ENCODE measurements at regions not wholly inside any gene's neighbourhood (a gene's known extent, or its start where the extent isn't known, plus 50 kb on each side); places are given as distances from the start of the nearest gene placed in this dataset.
"Not testable (repeated sequence)": the region's sequence is repeated elsewhere in the genome, so short reads cannot be mapped to it uniquely, and the experiment has no call there.

DNA sequence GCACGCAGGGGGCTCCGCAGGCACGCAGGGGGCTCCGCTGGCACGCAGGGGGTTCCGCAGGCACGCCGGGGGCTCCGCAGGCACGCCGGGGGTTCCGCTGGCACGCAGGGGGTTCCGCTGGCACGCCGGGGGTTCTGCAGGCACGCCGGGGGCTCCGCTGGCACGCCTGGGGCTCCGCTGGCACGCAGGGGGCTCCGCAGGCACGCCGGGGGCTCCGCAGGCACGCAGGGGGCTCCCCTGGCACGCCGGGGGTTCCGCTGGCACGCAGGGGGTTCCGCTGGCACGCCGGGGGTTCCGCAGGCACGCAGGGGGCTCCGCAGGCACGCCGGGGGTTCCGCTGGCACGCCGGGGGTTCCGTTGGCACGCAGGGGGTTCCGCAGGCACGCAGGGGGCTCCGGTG, 138.8 kb upstream of the ALKAL2 start:
- peaks cover 19% of the 10 kb centered on the region for H3K4me1 Mint-ChIP-seq (ENCODE audit: low read depth)
- intact Hi-C loops (cut with micrococcal nuclease); DNase-seq; H3K27me3 Mint-ChIP-seq (ENCODE audit: low read depth); H3K4me3 Mint-ChIP-seq; H3K27ac Mint-ChIP-seq; H3K9me3 Mint-ChIP-seq; CTCF ChIA-PET; H3K36me3 Mint-ChIP-seq (ENCODE audit: low read depth): not testable (repeated sequence)

GRCh38 chr2:425947-426346, 138.1 kb upstream of the ALKAL2 start:
- peaks cover 20% of the 10 kb centered on the region for H3K4me1 Mint-ChIP-seq (ENCODE audit: low read depth)
- no peak for DNase-seq
- peaks cover 3% of the 10 kb centered on the region for H3K27me3 Mint-ChIP-seq (ENCODE audit: low read depth)
- no peak overlapping the region for H3K4me3 Mint-ChIP-seq
- H3K27ac Mint-ChIP-seq = no peak overlapping the region
- no peaks in the 10 kb centered on the region for H3K9me3 Mint-ChIP-seq
- intact Hi-C loops (cut with micrococcal nuclease) = no loop called here
- CTCF ChIA-PET = no interaction called here
- no peaks in the 10 kb centered on the region for H3K36me3 Mint-ChIP-seq (ENCODE audit: low read depth)

DNA sequence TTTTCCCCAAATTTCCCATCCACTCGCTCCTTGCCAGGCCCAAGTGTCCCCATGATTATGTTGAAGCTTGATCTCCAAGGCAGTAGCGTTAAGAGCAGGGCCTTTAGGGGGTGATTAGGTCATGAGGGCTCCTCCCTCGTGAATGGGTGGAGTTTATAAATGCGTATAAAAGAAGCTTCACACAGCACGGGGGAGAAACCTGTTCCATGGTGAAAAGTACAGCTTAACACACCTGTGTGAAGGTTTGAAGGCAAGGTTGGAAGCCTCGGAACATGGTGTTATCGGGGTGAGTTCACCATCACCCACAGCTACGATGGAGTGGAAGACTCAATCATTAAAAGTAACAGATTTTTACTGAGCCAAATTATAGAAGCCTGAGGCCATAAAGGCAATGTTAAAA, 137.4 kb upstream of the ALKAL2 start:
- no peaks in the 10 kb centered on the region for H3K9me3 Mint-ChIP-seq
- no peak overlapping the region for H3K4me3 Mint-ChIP-seq
- H3K4me1 Mint-ChIP-seq (ENCODE audit: low read depth) = peaks cover 15% of the 10 kb centered on the region
- intact Hi-C loops (cut with micrococcal nuclease) = no loop called here
- H3K27me3 Mint-ChIP-seq (ENCODE audit: low read depth) = peaks cover 3% of the 10 kb centered on the region
- CTCF ChIA-PET = no interaction called here
- H3K27ac Mint-ChIP-seq = no peak overlapping the region
- DNase-seq = no peak
- no peaks in the 10 kb centered on the region for H3K36me3 Mint-ChIP-seq (ENCODE audit: low read depth)

GRCh38 chr2:424306-425171, 136.6 kb upstream of the ALKAL2 start:
- H3K27me3 Mint-ChIP-seq (ENCODE audit: low read depth) = peaks cover 3% of the 10 kb centered on the region
- H3K36me3 Mint-ChIP-seq (ENCODE audit: low read depth) = no peaks in the 10 kb centered on the region
- H3K4me3 Mint-ChIP-seq = no peak overlapping the region
- peaks cover 8% of the 10 kb centered on the region for H3K4me1 Mint-ChIP-seq (ENCODE audit: low read depth)
- no peak overlapping the region for H3K27ac Mint-ChIP-seq
- CTCF ChIA-PET = no interaction called here
- no peaks in the 10 kb centered on the region for H3K9me3 Mint-ChIP-seq
- DNase-seq = no peak
- intact Hi-C loops (cut with micrococcal nuclease) = no loop called here

DNA sequence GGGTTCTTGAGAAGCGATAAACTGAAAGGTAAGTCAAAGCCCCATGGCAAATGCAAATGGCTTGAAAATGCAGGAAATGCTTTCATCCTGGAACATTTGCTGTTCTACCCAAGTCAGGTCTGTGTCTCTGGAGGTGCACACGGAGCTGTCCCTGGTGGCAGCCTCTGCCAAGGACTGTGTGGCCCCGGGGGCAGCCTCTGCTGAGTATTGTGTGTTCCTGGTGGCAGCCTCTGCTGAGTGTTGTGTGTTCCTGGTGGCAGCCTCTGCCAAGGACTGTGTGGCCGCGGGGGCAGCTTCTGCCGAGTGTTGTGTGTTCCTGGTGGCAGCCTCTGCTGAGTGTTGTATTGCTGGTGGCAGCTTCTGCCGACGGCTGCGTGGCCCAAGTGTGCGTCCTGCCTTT, 135.6 kb upstream of the ALKAL2 start:
- CTCF ChIA-PET = no interaction called here
- intact Hi-C loops (cut with micrococcal nuclease) = no loop called here
- H3K27me3 Mint-ChIP-seq (ENCODE audit: low read depth) = peaks cover 11% of the 10 kb centered on the region
- H3K4me1 Mint-ChIP-seq (ENCODE audit: low read depth) = peaks cover 1% of the 10 kb centered on the region
- H3K27ac Mint-ChIP-seq = no peak overlapping the region
- no peaks in the 10 kb centered on the region for H3K36me3 Mint-ChIP-seq (ENCODE audit: low read depth)
- no peaks in the 10 kb centered on the region for H3K9me3 Mint-ChIP-seq
- H3K4me3 Mint-ChIP-seq = no peak overlapping the region
- DNase-seq = no peak

GRCh38 chr2:422676-423435, 135.0 kb upstream of the ALKAL2 start:
- no peak for DNase-seq
- Mint-ChIP-seq H3K27ac (no peak overlapping the region), H3K4me1 (ENCODE audit: low read depth) (peaks cover 1% of the 10 kb centered on the region), H3K36me3 (ENCODE audit: low read depth) (no peaks in the 10 kb centered on the region), H3K4me3 (no peak overlapping the region), H3K9me3 (no peaks in the 10 kb centered on the region), H3K27me3 (ENCODE audit: low read depth) (peaks cover 11% of the 10 kb centered on the region)
- CTCF ChIA-PET = no interaction called here
- intact Hi-C loops (cut with micrococcal nuclease) = no loop called here

DNA sequence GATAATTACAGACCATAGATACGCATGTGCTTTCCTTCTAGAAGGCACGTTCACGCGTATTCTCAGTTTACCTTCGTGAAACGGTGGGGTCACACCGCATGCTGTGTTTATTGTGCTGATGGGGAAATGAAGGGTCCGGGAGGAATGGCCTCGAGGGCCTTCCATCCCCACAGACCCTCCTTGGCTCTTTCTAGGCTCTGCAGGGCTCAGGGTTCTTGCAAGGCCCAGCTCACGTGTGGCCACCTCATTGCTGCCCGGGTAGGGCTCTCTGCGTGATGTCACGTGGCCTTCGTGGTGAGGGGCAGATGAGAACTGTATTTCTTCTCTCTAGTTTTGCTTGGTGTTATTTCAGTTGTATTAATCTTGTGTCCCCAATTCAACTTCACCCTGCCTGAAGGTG, 133.5 kb upstream of the ALKAL2 start:
- no peaks in the 10 kb centered on the region for H3K36me3 Mint-ChIP-seq (ENCODE audit: low read depth)
- no peak overlapping the region for H3K27ac Mint-ChIP-seq
- no peak overlapping the region for H3K4me3 Mint-ChIP-seq
- H3K4me1 Mint-ChIP-seq (ENCODE audit: low read depth) = peaks cover 1% of the 10 kb centered on the region
- no peak for DNase-seq
- H3K27me3 Mint-ChIP-seq (ENCODE audit: low read depth) = peaks cover 13% of the 10 kb centered on the region
- H3K9me3 Mint-ChIP-seq = no peaks in the 10 kb centered on the region
- intact Hi-C loops (cut with micrococcal nuclease) = no loop called here
- CTCF ChIA-PET = no interaction called here

DNA sequence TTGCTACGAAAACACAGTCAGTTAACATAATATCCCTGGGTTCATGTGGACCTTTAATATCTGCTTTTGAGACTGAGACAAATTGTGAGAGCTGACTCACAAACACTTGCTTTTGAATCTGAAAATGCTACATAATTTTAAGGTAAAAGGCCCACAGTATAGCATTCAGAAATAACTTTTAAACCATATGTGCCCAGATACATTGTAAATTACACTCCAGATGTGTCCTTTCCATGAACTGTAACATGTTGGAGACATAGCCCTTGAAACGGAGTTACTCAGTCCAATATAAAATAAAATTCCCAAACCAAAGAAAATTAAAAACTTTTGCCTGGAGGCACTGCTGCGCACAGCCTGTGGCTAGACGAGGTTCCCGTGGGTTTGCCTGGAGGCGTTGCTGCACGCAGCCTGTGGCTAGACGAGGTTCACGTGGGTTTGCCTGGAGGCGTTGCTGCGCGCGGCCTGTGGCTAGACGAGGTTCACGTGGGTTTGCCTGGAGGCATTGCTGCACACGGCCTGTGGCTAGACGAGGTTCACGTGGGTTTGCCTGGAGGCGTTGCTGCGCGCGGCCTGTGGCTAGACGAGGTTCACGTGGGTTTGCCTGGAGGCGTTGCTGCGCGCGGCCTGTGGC, 131.9 kb upstream of the ALKAL2 start:
- H3K27me3 Mint-ChIP-seq (ENCODE audit: low read depth) = peaks cover 13% of the 10 kb centered on the region
- CTCF ChIA-PET = no interaction called here
- H3K4me3 Mint-ChIP-seq = no peak overlapping the region
- H3K9me3 Mint-ChIP-seq = no peaks in the 10 kb centered on the region
- H3K36me3 Mint-ChIP-seq (ENCODE audit: low read depth) = no peaks in the 10 kb centered on the region
- intact Hi-C loops (cut with micrococcal nuclease) = no loop called here
- no peak overlapping the region for H3K27ac Mint-ChIP-seq
- DNase-seq = no peak
- peaks cover 1% of the 10 kb centered on the region for H3K4me1 Mint-ChIP-seq (ENCODE audit: low read depth)

GRCh38 chr2:417662-418061, 129.8 kb upstream of the ALKAL2 start:
- DNase-seq = no peak
- no peaks in the 10 kb centered on the region for H3K36me3 Mint-ChIP-seq (ENCODE audit: low read depth)
- CTCF ChIA-PET = no interaction called here
- H3K4me1 Mint-ChIP-seq (ENCODE audit: low read depth) = peaks cover 1% of the 10 kb centered on the region
- H3K4me3 Mint-ChIP-seq = no peak overlapping the region
- no peak overlapping the region for H3K27ac Mint-ChIP-seq
- peaks cover 10% of the 10 kb centered on the region for H3K27me3 Mint-ChIP-seq (ENCODE audit: low read depth)
- no peaks in the 10 kb centered on the region for H3K9me3 Mint-ChIP-seq
- intact Hi-C loops (cut with micrococcal nuclease) = no loop called here

GRCh38 chr2:417006-417405, 129.1 kb upstream of the ALKAL2 start:
- DNase-seq = no peak

DNA sequence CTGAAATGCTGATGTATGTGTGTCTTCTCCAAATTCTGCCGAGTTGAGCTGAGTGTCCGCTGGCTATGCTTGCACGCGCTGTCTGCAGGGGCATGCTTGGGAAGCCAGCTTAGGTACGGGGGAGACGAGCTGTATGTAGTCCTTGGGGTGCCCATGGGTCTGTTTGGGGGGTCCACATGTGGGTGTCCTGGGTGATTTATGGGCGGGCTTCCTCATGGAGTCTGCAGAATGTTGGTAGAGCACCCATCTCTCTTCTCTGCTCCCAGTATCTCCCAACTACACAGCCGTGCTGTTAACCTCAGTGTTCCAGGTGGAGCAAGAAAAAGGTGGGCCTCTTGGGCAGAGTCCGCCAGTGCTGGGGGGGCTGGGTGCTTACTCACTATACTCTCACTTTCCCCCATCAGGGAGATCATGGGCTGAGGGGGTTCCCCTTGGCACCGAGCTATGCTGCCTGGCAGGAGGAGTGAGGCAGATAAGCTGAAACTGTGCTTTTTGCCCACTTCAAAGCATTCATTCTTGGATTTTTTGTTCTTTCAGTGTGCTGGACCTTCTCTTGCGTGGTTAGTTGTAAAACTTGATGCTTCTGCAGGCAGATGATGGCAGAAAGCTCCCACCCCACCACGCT, 128.2 kb upstream of the ALKAL2 start:
- no peak for DNase-seq
- no peaks in the 10 kb centered on the region for H3K36me3 Mint-ChIP-seq (ENCODE audit: low read depth)

More at GRCh38 chr2:417006-417405, 129.1 kb upstream of the ALKAL2 start:
- Mint-ChIP-seq H3K4me1 (ENCODE audit: low read depth) (peaks cover 1% of the 10 kb centered on the region), H3K27me3 (ENCODE audit: low read depth) (peaks cover 10% of the 10 kb centered on the region), H3K9me3 (no peaks in the 10 kb centered on the region), H3K27ac (no peak overlapping the region), H3K4me3 (no peak overlapping the region), H3K36me3 (ENCODE audit: low read depth) (no peaks in the 10 kb centered on the region)
- intact Hi-C loops (cut with micrococcal nuclease) = no loop called here
- CTCF ChIA-PET = no interaction called here

DNA sequence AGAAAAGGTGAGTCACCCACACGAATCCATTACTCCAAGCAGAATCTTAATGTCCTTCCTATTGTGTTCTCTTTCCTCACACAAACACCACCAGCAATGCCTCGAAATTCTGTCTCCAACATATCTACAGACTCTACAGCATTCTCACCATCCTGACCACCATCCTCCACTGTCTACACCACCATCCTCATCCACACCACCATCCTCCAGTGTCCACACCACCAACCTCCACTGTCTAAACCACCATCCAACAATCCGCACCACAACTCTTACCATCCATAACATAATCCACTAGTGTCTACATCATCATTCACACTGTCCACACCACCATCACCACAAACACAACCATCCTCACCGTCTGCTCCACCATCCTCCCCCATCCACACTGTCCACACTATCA, 121.6 kb upstream of the ALKAL2 start:
- no peak for DNase-seq
- H3K36me3 Mint-ChIP-seq (ENCODE audit: low read depth) = no peaks in the 10 kb centered on the region
- CTCF ChIA-PET = no interaction called here
- intact Hi-C loops (cut with micrococcal nuclease) = no loop called here
- peaks cover 4% of the 10 kb centered on the region for H3K9me3 Mint-ChIP-seq
- H3K4me3 Mint-ChIP-seq = no peak overlapping the region
- H3K27me3 Mint-ChIP-seq (ENCODE audit: low read depth) = no peaks in the 10 kb centered on the region
- no peaks in the 10 kb centered on the region for H3K4me1 Mint-ChIP-seq (ENCODE audit: low read depth)
- H3K27ac Mint-ChIP-seq = no peak overlapping the region

More for the DNA sequence above, 128.2 kb upstream of the ALKAL2 start:
- Mint-ChIP-seq H3K27ac (no peak overlapping the region), H3K9me3 (no peaks in the 10 kb centered on the region), H3K27me3 (ENCODE audit: low read depth) (peaks cover 10% of the 10 kb centered on the region), H3K4me1 (ENCODE audit: low read depth) (peaks cover under 1% of the 10 kb centered on the region), H3K4me3 (no peak overlapping the region)
- CTCF ChIA-PET = no interaction called here
- intact Hi-C loops (cut with micrococcal nuclease) = no loop called here

Measured in activated naive CD4-positive, alpha-beta T cell treated with anti-CD3 and anti-CD28 coated beads for 36 hours (primary cell).